CD4-positive, alpha-beta T cell (primary cell): ENCODE measurements at regions not wholly inside any gene's neighbourhood (a gene's known extent, or its start where the extent isn't known, plus 50 kb on each side); places are given as distances from the start of the nearest gene placed in this dataset.

Source experiments
- ATAC-seq: fragments of 200-7000 bp; cut with Tn5 transposase; one replicate; pipeline ENCODE4 v1.10.0; 2022; ENCODE audit warnings: mild to moderate bottlenecking; ENCODE audit not compliant: poor library complexity
- CTCF ChIA-PET: fragments of 350-600 bp; sonication (Branson Sonifier 250); formaldehyde crosslinking; loops from one replicate; lab custom pipeline; 2021; ENCODE audit warnings: antibody characterized with exemption, inconsistent platforms; lab: Charles Lee
- POLR2A ChIA-PET: fragments of 350-600 bp; sonication (Branson Sonifier 250); formaldehyde crosslinking; loops from one replicate; lab custom pipeline; 2021; ENCODE audit warnings: antibody characterized with exemption, inconsistent platforms; lab: Charles Lee
- DNase-seq, 14 experiments: peaks; one replicate each; pipeline ENCODE4 v3.0.0-alpha.2; 2013 to 2020; ENCODE audit warnings: mixed read lengths in 2 of 14
- H3K27ac ChIP-seq, 2 donors: one replicate each; pipeline versions ENCODE4 v1.5.1 to v1.7.0; 2013; ENCODE audit warnings: low read length in 2 of 2, low read depth in 1 of 2, mild to moderate bottlenecking in 1 of 2
- H3K27me3 ChIP-seq, 2 experiments: 1 replicate in 1 of 2; 2 replicates in 1 of 2; pipeline versions ENCODE4 v1.6.1 to v1.7.0; 2013; ENCODE audit warnings: low read length in 2 of 2, control low read depth in 1 of 2, mild to moderate bottlenecking in 1 of 2, moderate library complexity in 1 of 2; ENCODE audit not compliant: insufficient read depth in 2 of 2, control insufficient read depth in 1 of 2
- H3K36me3 ChIP-seq: one replicate; pipeline ENCODE4 v1.6.1; 2013; ENCODE audit warnings: low read length, control low read depth; ENCODE audit not compliant: insufficient read depth
- H3K4me1 ChIP-seq: one replicate; pipeline ENCODE4 v1.6.1; 2013; ENCODE audit warnings: low read length, control low read depth; ENCODE audit not compliant: insufficient read depth
- H3K4me3 ChIP-seq: one replicate; pipeline ENCODE4 v1.5.1; 2013; ENCODE audit warnings: mild to moderate bottlenecking, low read length, moderate library complexity
- H3K9me3 ChIP-seq, 2 experiments: 1 replicate in 1 of 2; 2 replicates in 1 of 2; pipeline versions ENCODE4 v1.6.1 to v1.7.0; 2013; ENCODE audit warnings: low read length in 2 of 2, mild to moderate bottlenecking in 2 of 2, control low read depth in 1 of 2, moderate library complexity in 1 of 2; ENCODE audit not compliant: control insufficient read depth in 1 of 2, insufficient read depth in 1 of 2
- H3K27ac Mint-ChIP-seq: one replicate; pipeline ENCODE4 v1.8.0; 2020; ENCODE audit warnings: mixed read lengths
- H3K27me3 Mint-ChIP-seq: one replicate; pipeline ENCODE4 v1.8.0; 2021; ENCODE audit warnings: mixed read lengths
- H3K36me3 Mint-ChIP-seq: one replicate; pipeline ENCODE4 v1.8.0; 2021; ENCODE audit warnings: low read depth, mixed read lengths
- H3K4me1 Mint-ChIP-seq: one replicate; pipeline ENCODE4 v1.8.0; 2021; ENCODE audit warnings: low read depth, mixed read lengths
- H3K4me3 Mint-ChIP-seq: one replicate; pipeline ENCODE4 v1.8.0; 2020; ENCODE audit warnings: mild to moderate bottlenecking, mixed read lengths
- H3K9me3 Mint-ChIP-seq: one replicate; pipeline ENCODE4 v1.8.0; 2020; ENCODE audit warnings: mixed read lengths
- intact Hi-C, 2 experiments: fragments of 100-400 bp; cut with DNase I in 1 of 2; cut with micrococcal nuclease in 1 of 2; formaldehyde crosslinking; loops; one replicate each; pipeline versions ENCODE4 v1.15.1 to v1.9.0; 2023 to 2025; cut with DNase I, micrococcal nuclease
- TF ChIP-seq, protein P1 (sequence below): fragments of 200-600 bp; IDR thresholded peaks from one replicate; pipeline ENCODE4 v1.8.0; 2022; ENCODE audit warnings: antibody characterized with exemption, mild to moderate bottlenecking

DNA sequence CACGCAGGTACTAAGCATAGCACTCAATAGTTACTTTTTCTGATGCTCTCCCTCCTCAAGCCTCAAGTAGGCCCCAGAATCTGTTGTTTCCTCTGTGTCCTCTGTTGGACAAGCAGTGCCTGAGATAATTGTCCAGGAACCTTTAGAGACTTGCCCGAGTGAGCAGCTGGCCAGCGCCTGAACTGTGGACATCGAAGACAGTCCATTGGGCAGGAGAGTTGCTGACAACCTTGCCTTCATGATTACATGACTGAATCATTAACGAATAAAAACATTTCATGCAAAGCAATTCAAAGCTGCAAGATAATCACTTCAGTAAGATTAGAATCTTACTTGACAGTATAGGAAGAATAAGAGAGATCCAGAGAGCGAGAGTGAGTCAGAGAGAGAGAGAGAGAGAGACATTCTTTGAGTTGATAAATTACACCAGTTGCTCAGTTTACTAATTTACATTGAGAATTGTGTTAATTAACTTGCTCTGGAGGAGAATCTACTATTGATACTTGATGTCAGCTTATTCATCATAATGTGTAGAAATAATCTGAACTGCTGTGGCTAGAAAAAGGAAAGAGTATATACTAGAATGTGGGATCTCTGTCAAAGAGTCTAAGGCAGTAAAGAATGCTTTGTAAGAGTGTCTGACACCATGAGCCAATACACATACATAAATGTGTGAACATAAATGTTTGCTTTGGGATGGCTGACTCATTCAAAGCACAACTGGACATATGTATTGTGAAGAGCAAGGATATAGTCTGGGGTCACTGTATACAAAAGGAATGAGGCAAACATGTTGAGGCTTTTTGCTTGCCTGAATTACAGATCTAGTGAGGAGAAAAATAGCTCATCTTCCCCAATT lies 216.0 kb downstream of the ZNF326 start:
- CTCF ChIA-PET = no interaction called here
- Mint-ChIP-seq H3K36me3 (no peaks in the 10 kb centered on the region), H3K4me3 (no peak overlapping the region)

GRCh38 chr1:90208949-90209348 lies 214.0 kb downstream of the ZNF326 start:
- Mint-ChIP-seq H3K27ac (no peak overlapping the region), H3K4me3 (no peak overlapping the region), H3K27me3 (peaks cover 17% of the 10 kb centered on the region), H3K36me3 (no peaks in the 10 kb centered on the region), H3K9me3 (no peaks in the 10 kb centered on the region), H3K4me1 (no peaks in the 10 kb centered on the region)
- no peaks in the 10 kb centered on the region for H3K4me1 ChIP-seq
- no peaks in the 10 kb centered on the region for H3K27me3 ChIP-seq
- intact Hi-C loops = no loop called here
- no peaks in the 10 kb centered on the region for H3K9me3 ChIP-seq
- DNase-seq (no peak), ATAC-seq (no peak)
- H3K27ac ChIP-seq = no peak overlapping the region
- H3K4me3 ChIP-seq = no peak overlapping the region
- ChIA-PET CTCF (no interaction called here), POLR2A (no interaction called here)
- TF ChIP-seq, protein P1, sequence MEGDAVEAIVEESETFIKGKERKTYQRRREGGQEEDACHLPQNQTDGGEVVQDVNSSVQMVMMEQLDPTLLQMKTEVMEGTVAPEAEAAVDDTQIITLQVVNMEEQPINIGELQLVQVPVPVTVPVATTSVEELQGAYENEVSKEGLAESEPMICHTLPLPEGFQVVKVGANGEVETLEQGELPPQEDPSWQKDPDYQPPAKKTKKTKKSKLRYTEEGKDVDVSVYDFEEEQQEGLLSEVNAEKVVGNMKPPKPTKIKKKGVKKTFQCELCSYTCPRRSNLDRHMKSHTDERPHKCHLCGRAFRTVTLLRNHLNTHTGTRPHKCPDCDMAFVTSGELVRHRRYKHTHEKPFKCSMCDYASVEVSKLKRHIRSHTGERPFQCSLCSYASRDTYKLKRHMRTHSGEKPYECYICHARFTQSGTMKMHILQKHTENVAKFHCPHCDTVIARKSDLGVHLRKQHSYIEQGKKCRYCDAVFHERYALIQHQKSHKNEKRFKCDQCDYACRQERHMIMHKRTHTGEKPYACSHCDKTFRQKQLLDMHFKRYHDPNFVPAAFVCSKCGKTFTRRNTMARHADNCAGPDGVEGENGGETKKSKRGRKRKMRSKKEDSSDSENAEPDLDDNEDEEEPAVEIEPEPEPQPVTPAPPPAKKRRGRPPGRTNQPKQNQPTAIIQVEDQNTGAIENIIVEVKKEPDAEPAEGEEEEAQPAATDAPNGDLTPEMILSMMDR = no peak
- no peaks in the 10 kb centered on the region for H3K36me3 ChIP-seq

More for the DNA sequence above, 216.0 kb downstream of the ZNF326 start:
- DNase-seq = no peak
- no peak for ATAC-seq
- Mint-ChIP-seq H3K9me3 (no peaks in the 10 kb centered on the region), H3K27me3 (peaks cover 22% of the 10 kb centered on the region), H3K27ac (no peak overlapping the region), H3K4me1 (no peaks in the 10 kb centered on the region)
- Histone ChIP-seq H3K27me3 (no peaks in the 10 kb centered on the region), H3K4me3 (no peak overlapping the region), H3K36me3 (no peaks in the 10 kb centered on the region), H3K27ac (no peak overlapping the region), H3K4me1 (no peaks in the 10 kb centered on the region), H3K9me3 (no peaks in the 10 kb centered on the region)
- TF ChIP-seq, protein P1 = no peak
- intact Hi-C loops = no loop called here
- POLR2A ChIA-PET = interaction anchor here (0.6 kb wide), 1 partner anchor 20 kb away, joined by 4 read pairs; no protein-coding TSS in a partner anchor

GRCh38 chr1:90206260-90206659 lies 211.3 kb downstream of the ZNF326 start:
- ChIA-PET POLR2A (no interaction called here), CTCF (interaction anchor here (0.6 to 0.7 kb wide), 2 partner anchors 7 to 36 kb away, joined by 3 to 4 read pairs; no protein-coding TSS in a partner anchor)
- TF ChIP-seq, protein P1 = no peak
- Histone ChIP-seq H3K27ac (no peak overlapping the region), H3K9me3 (no peaks in the 10 kb centered on the region), H3K36me3 (no peaks in the 10 kb centered on the region), H3K4me3 (no peak overlapping the region), H3K4me1 (no peaks in the 10 kb centered on the region), H3K27me3 (no peaks in the 10 kb centered on the region)
- no peak for ATAC-seq
- no peaks in the 10 kb centered on the region for H3K4me1 Mint-ChIP-seq
- H3K4me3 Mint-ChIP-seq = no peak overlapping the region
- no peaks in the 10 kb centered on the region for H3K9me3 Mint-ChIP-seq
- H3K36me3 Mint-ChIP-seq = no peaks in the 10 kb centered on the region
- no peak overlapping the region for H3K27ac Mint-ChIP-seq
- intact Hi-C loops = no loop called here
- no peak for DNase-seq
- peaks cover 18% of the 10 kb centered on the region for H3K27me3 Mint-ChIP-seq
